ENCODE measurements at regions not wholly inside any gene's neighbourhood (a gene's known extent, or its start where the extent isn't known, plus 50 kb on each side); places are given as distances from the start of the nearest gene placed in this dataset.
"Not testable (repeated sequence)": the region's sequence is repeated elsewhere in the genome, so short reads cannot be mapped to it uniquely, and the experiment has no call there.

- DNase-seq (ENCODE audit: low read depth) = no peak
Observed at GRCh38 chrX:65610481-65610880, 57.0 kb upstream of the MSN start.

- no peak for DNase-seq (ENCODE audit: low read depth)
Observed at GRCh38 chrX:65610040-65610439, 57.4 kb upstream of the MSN start.

GRCh38 chrX:65609237-65609636 is 58.2 kb upstream of the MSN start:
- DNase-seq (ENCODE audit: low read depth) = no peak

GRCh38 chrX:65608026-65608425 is 59.4 kb upstream of the MSN start:
- no peak for DNase-seq (ENCODE audit: low read depth)

- no peak for DNase-seq (ENCODE audit: low read depth)
Observed at GRCh38 chrX:65607070-65607742, 60.2 kb upstream of the MSN start.

GRCh38 chrX:65602221-65602560 is 65.3 kb upstream of the MSN start:
- DNase-seq (ENCODE audit: low read depth) = no peak

GRCh38 chrX:65601530-65602220 is 65.8 kb upstream of the MSN start:
- DNase-seq (ENCODE audit: low read depth) = peak; percentile 8

- DNase-seq (ENCODE audit: low read depth) = no peak
Observed at GRCh38 chrX:65601126-65601525, 66.3 kb upstream of the MSN start.

GRCh38 chrX:65600106-65600505 is 65.5 kb upstream of the LAS1L start:
- DNase-seq (ENCODE audit: low read depth) = no peak

GRCh38 chrX:65598559-65599147 is 64.1 kb upstream of the LAS1L start:
- no peak for DNase-seq (ENCODE audit: low read depth)

- DNase-seq (ENCODE audit: low read depth) = peak; percentile 23
Observed at GRCh38 chrX:65596270-65597034, 61.9 kb upstream of the LAS1L start.

GRCh38 chrX:65595460-65595876 is 60.9 kb upstream of the LAS1L start:
- peak; percentile 84 for DNase-seq (ENCODE audit: low read depth)

- DNase-seq (ENCODE audit: low read depth) = no peak
Observed at GRCh38 chrX:65591206-65591605, 56.6 kb upstream of the LAS1L start.

- no peak for DNase-seq (ENCODE audit: low read depth)
Observed at GRCh38 chrX:65589304-65589703, 54.7 kb upstream of the LAS1L start.

GRCh38 chrX:65588795-65589194 is 54.2 kb upstream of the LAS1L start:
- DNase-seq (ENCODE audit: low read depth) = no peak

GRCh38 chrX:65587616-65588526 is 53.3 kb upstream of the LAS1L start:
- no peak for DNase-seq (ENCODE audit: low read depth)

- DNase-seq (ENCODE audit: low read depth) = no peak
Observed at GRCh38 chrX:65586491-65586890, 51.9 kb upstream of the LAS1L start.

GRCh38 chrX:65585226-65585625 is 50.6 kb upstream of the LAS1L start:
- DNase-seq (ENCODE audit: low read depth) = not testable (repeated sequence)

All from activated T-cell treated with anti-CD3 and anti-CD28 coated beads for 48 hours (primary cell).